Sciatic nerve (tissue), 2 donors: ENCODE measurements at regions not wholly inside any gene's neighbourhood (a gene's known extent, or its start where the extent isn't known, plus 50 kb on each side); places are given as distances from the start of the nearest gene placed in this dataset.

ENCODE experiments used
- ATAC-seq: fragments of 200-7000 bp; cut with Tn5 transposase; one replicate; pipeline ENCODE4 v1.9.1; 2020; ENCODE audit warnings: mild to moderate bottlenecking, moderate library complexity
- DNase-seq: peaks from one replicate; pipeline ENCODE4 v3.0.0-alpha.2; 2020; ENCODE audit warnings: low spot score
- intact Hi-C: fragments of 100-400 bp; cut with DNase I; formaldehyde crosslinking; loops from one replicate; pipeline ENCODE4 v1.14.2; 2022
- donor health status: DM: no; HTN: no; CAD: no.
- donor health status: DM: no; HTN: no; CAD: no.

GRCh38 chr21:31479714-31480113, 135.7 kb upstream of the TIAM1 start:
- DNase-seq = no peak
- no peak for ATAC-seq
- intact Hi-C loops = no loop called here

GRCh38 chr21:31479222-31479621, 135.2 kb upstream of the TIAM1 start:
- ATAC-seq = no peak
- no peak for DNase-seq
- intact Hi-C loops = no loop called here

DNA sequence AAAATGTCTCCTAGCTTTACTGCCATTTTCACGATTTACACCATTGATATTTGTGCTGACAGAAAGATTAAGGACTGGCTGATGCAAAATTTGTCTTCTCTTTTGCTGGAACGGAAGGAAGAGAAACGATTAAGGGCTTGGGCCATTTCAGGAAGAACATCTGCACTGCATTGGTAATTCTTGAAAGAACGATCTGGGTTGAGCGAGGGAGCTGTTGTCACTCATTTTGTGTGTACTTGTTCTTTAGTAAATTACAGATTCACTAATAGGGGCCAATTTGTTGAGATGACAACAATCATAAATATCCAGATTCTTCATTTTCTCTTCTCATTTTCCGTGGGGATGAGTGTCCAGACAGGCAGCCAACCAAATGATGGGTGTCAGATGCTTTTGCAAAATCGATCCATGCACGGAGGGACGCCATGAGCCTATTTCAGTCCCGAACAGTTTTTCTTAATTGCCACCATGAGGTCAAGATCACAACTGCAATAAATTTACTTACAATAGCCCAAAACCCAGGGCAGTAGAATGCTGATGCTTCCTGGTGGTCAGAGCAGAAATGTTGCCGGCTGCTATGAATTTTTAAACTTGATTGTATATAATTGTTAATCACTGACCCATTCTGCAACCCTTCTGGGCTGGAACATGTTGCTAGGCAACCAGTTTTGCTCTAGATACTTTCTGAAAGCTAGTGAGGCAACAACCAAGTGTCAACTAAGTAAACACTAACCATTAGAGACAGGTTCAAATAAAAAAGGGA, 132.4 kb upstream of the TIAM1 start:
- no peak for DNase-seq
- ATAC-seq = peak; percentile 8

GRCh38 chr21:31475223-31475622, 131.2 kb upstream of the TIAM1 start:
- ATAC-seq (no peak), DNase-seq (no peak)
- intact Hi-C loops = no loop called here

More for the DNA sequence above, 132.4 kb upstream of the TIAM1 start:
- intact Hi-C loops = no loop called here

GRCh38 chr21:31473685-31474345, 129.8 kb upstream of the TIAM1 start:
- intact Hi-C loops = no loop called here
- ATAC-seq (no peak), DNase-seq (no peak)

- peak; percentile 12 for DNase-seq
- ATAC-seq = no peak
- intact Hi-C loops = no loop called here
Measured at GRCh38 chr21:31471865-31472264, 127.8 kb upstream of the TIAM1 start.

GRCh38 chr21:31470896-31471694, 127.0 kb upstream of the TIAM1 start:
- intact Hi-C loops = no loop called here
- ATAC-seq (no peak), DNase-seq (no peak)

- DNase-seq (no peak), ATAC-seq (no peak)
- intact Hi-C loops = no loop called here
Measured at GRCh38 chr21:31460980-31461379, 116.9 kb upstream of the TIAM1 start.

DNA sequence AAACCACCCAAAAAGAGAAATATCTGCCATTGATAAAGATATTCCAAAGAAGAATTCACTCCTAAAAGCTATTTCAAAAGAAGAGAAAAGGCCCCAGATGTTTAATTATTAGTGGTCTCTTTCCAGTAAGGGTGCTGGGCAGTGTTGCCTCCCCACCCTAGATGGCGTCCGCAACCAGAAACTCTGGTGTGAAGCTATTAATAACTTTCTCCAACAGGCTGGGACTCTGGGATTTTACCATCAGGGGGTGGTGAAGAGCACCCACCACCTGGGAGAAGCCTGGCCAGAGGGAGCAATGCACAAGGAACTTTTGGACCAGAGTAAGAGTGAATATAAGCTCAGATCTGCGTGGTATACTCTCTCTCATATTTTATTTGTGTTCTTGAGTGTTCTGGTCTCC, 115.4 kb upstream of the TIAM1 start:
- DNase-seq = no peak
- intact Hi-C loops = no loop called here

GRCh38 chr21:31457675-31458074, 113.6 kb upstream of the TIAM1 start:
- peak; percentile 61 for ATAC-seq
- no peak for DNase-seq
- intact Hi-C loops = no loop called here

More for the DNA sequence above, 115.4 kb upstream of the TIAM1 start:
- ATAC-seq = no peak

GRCh38 chr21:31456201-31456600, 112.1 kb upstream of the TIAM1 start:
- ATAC-seq (no peak), DNase-seq (no peak)
- intact Hi-C loops = no loop called here

- no peak for ATAC-seq
- no peak for DNase-seq
- intact Hi-C loops = no loop called here
Measured at GRCh38 chr21:31455506-31455905, 111.4 kb upstream of the TIAM1 start.

DNA sequence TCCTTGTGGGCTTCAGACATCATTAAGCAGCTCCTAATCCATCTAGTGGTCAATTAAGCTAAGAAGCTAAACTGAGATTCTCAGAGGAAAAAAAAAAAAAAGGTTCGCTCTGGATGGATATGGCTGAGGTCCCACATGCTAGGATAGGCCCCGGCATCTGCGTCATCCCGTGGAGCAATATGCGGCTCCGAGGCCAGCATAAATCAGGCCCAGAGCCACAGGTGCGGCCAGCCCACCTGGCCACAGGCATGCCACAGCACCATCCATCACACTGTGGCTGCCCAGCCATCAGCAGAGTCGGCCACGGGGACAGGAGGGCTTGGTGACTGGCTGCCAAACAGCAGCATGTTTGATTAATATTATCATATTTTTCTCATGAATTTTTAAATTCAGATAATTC, 106.9 kb upstream of the TIAM1 start:
- DNase-seq (no peak), ATAC-seq (no peak)
- intact Hi-C loops = no loop called here

GRCh38 chr21:31449921-31450535, 106.0 kb upstream of the TIAM1 start:
- DNase-seq (no peak), ATAC-seq (peak; percentile 64)
- intact Hi-C loops = no loop called here

DNA sequence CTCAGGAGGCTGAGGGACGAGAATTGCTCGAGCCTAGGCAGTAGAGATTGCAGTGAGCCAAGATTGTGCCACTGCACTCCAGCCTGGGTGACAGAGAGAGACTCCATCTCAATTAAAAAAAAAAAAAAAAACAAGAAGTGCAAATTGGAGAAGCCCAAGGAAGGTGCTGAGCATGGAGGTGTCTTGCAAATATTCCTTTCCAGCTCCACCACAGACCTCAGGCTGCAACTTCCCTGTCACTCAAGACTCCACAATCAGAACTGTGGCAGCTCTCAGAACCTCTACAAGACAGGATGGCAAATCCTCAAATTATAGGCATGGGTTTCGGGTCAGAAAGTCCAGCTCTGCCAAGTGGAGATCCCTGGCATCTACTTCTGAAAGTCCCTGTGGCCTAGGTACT, 104.4 kb upstream of the TIAM1 start:
- ATAC-seq (no peak), DNase-seq (no peak)
- intact Hi-C loops = no loop called here

DNA sequence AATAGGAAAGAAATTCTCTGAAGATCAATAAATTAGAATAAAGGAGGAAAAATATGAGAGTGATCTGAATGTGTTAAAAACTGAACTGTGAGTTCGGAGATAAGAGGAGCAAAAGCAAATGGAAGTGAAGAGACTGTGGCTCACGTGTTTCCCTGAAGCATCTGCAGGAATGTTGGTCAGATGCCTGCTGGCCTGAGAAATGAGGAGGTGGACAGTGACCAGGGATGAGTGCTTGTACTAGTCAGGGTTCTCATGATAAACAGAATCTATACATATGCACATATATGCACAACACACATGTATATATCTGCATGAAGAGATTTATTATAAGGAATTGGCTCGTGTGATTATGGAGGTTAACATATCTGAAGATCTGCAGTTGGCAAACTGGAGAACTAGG, 103.4 kb upstream of the TIAM1 start:
- ATAC-seq = no peak
- DNase-seq = no peak
- intact Hi-C loops = no loop called here

GRCh38 chr21:31446226-31446855, 102.3 kb upstream of the TIAM1 start:
- intact Hi-C loops = no loop called here

DNA sequence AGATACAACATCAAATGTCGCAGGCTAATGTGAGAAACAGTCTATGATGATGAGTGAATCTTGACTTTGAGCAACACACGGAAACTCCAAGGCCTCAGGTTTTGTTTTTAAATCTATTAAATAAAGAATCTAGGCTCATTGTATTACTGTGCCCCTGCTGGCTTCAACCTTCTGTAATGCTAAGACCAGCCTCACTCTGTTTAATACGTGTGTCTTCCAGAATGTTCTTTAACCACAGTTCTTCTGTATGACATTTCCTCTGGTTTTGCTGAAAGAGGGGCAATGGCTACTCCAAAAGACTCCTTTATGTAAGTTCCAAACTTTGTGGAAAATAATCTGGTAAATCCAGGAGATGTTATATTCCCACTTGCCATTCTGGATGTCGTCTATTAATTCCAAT, 101.1 kb upstream of the TIAM1 start:
- ATAC-seq = no peak
- DNase-seq = no peak
- intact Hi-C loops = no loop called here

More at GRCh38 chr21:31446226-31446855, 102.3 kb upstream of the TIAM1 start:
- no peak for ATAC-seq
- DNase-seq = no peak
